ENCODE measurements at regions not wholly inside any gene's neighbourhood (a gene's known extent, or its start where the extent isn't known, plus 50 kb on each side); places are given as distances from the start of the nearest gene placed in this dataset.

DNA sequence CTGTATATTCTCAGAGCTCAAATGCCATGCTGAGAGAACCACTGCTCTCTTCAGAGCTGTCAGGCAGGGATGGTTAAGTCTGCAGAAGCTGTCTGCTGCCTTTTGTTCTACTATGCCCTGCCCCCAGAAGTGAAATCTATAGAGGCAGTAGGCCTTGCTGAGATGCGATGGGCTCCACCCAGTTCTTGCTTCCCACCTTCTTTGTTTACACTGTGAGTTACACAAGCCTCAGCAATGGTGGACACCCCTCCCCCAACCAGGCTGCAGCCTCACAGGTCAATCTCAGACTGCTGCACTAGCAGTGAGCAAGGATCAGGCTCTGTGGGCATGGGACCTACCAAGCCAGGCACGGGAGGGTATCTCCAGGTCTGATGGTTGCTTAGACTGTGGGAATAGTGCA lies 271.6 kb downstream of the CENPC start:
- no peak overlapping the region for H3K4me3 ChIP-seq (ENCODE audit: low read depth, low read length)
- DNase-seq (ENCODE audit: low read depth): no peak
- TF ChIP-seq, protein P1, sequence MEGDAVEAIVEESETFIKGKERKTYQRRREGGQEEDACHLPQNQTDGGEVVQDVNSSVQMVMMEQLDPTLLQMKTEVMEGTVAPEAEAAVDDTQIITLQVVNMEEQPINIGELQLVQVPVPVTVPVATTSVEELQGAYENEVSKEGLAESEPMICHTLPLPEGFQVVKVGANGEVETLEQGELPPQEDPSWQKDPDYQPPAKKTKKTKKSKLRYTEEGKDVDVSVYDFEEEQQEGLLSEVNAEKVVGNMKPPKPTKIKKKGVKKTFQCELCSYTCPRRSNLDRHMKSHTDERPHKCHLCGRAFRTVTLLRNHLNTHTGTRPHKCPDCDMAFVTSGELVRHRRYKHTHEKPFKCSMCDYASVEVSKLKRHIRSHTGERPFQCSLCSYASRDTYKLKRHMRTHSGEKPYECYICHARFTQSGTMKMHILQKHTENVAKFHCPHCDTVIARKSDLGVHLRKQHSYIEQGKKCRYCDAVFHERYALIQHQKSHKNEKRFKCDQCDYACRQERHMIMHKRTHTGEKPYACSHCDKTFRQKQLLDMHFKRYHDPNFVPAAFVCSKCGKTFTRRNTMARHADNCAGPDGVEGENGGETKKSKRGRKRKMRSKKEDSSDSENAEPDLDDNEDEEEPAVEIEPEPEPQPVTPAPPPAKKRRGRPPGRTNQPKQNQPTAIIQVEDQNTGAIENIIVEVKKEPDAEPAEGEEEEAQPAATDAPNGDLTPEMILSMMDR (conservative IDR thresholded peaks at IDR 0.05; ENCODE audit: low read depth, low read length): no peak

DNA sequence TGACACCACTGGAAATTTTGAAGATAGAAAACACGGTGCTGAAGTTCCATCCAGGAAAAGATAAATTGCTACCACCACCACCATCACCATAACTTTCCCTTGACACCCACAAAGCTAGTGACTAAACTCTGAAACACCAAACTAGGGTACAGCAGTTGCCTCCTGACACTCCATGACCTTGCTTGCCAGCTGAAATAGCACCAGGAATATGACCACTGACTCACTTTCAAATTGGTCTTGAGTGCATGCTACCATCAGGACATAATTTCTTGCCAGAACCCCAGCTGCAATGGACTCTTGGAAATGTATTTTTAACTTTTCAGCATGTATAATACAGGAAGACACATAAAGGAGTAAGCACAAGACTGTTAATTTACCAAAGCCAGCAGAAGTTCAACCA lies 283.3 kb downstream of the CENPC start:
- no peak overlapping the region for H3K4me3 ChIP-seq (ENCODE audit: low read depth, low read length)
- DNase-seq (ENCODE audit: low read depth): no peak
- TF ChIP-seq, protein P1 (conservative IDR thresholded peaks at IDR 0.05; ENCODE audit: low read depth, low read length): no peak

DNA sequence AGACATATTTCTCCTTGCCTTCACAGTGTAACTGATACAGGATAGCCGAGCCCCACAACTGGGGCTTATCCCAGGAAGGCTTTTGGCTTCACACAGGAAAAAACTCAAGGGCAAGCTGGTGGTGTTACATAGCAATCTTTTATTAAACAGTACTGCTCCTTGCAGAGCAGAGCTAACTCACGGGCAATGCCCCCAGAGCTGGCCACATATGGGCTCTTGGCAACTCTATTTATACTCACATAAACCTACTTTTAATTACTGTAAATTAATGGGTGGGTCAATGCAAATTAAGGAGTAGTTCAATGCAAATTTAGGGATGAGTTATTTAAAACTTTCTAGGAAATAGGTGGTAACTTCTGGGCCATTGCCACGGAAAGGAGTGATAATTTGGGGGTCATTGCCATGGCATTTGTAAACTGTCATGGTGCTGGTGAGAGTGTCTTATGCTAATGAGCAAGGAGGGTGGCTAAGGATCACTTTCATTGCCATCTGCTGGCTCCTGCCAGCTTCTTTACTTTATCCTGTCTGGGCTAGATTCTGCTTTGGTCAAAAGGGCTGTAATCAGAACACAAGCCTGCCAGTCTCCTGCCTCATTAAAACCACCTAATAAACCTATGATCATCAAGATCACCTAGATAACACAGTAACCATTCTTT lies 288.8 kb downstream of the CENPC start:
- no peak overlapping the region for H3K4me3 ChIP-seq (ENCODE audit: low read depth, low read length)
- no peak for DNase-seq (ENCODE audit: low read depth)
- TF ChIP-seq, protein P1 (conservative IDR thresholded peaks at IDR 0.05; ENCODE audit: low read depth, low read length): no peak

DNA sequence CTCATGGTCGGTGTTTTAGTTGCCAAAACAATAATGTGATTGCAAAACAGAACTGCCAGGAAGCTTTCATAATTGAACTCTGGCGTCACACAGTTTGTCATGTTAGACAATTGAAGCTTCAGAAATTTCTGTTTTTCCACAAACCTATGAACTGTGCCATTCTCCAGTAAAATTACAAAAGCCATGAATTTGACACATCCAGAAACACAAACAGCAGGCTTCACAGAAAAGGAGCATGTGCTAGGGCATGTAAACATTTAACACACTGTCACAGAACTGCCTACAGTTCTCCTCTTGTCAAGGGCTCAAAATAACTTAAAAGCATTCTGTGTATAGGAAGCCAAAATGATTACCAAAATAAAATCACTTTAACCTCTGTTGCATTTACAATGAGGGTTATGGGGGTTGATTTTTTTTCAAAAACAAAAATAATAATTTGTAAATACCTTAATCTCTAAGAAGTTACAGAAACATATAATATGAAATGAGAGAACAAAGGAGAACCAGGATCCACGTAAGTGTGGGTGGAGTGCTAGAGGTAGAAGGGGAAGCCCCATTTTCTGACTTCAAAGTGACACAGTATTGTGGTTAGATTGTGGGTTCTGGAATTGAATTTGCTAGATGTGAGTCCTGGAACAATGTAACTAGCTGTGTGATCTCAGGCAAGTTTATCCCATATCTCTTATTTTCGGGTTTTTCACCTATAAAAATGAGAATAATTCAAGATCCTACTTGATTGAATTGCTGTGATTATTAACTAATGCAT lies 295.0 kb downstream of the CENPC start:
- DNase-seq (ENCODE audit: low read depth): no peak
- TF ChIP-seq, protein P1 (conservative IDR thresholded peaks at IDR 0.05; ENCODE audit: low read depth, low read length): no peak
- H3K4me3 ChIP-seq (ENCODE audit: low read depth, low read length): no peak overlapping the region

DNA sequence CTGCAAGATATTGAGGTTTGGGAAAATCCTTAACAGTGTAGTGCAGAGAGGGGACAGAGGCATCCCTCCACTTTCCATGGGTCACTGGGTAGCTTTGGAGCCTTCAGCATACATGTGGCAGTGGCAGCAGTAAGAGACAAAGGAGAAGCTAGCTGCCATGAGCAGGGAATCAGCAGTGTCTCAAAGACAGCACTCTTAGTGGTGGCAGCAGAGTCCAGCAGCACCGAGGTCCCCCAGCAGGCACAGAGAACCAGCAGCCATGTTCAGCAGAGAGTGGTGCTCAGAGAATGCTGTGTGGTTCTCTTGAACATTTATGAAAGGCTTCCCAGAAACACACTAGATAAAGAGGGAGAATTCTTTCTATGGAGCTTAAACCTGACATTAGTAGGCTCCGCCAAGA lies 308.5 kb downstream of the CENPC start:
- TF ChIP-seq, protein P1 (conservative IDR thresholded peaks at IDR 0.05; ENCODE audit: low read depth, low read length): no peak
- DNase-seq (ENCODE audit: low read depth): no peak
- H3K4me3 ChIP-seq (ENCODE audit: low read depth, low read length): no peak overlapping the region

DNA sequence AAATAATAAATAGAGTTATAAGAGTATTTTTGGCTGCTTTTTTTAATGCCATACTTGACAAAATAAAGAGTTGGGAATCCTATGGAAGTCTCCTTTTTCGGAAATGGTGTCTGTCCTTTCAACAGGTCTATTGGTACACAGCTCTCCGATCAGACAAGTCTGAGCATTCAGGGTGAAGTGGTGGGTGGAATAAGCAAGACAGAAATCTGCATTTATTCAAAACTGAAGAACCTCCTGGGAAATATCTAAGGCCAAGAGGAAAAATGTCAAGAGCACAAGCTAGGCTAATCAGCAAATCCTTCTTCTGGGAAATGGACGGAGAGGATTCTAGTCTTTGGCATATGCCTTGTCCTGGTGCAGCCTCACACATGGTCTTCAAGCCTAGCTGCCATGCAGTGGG lies 309.0 kb downstream of the CENPC start:
- no peak overlapping the region for H3K4me3 ChIP-seq (ENCODE audit: low read depth, low read length)
- DNase-seq (ENCODE audit: low read depth): no peak
- TF ChIP-seq, protein P1 (conservative IDR thresholded peaks at IDR 0.05; ENCODE audit: low read depth, low read length): no peak

DNA sequence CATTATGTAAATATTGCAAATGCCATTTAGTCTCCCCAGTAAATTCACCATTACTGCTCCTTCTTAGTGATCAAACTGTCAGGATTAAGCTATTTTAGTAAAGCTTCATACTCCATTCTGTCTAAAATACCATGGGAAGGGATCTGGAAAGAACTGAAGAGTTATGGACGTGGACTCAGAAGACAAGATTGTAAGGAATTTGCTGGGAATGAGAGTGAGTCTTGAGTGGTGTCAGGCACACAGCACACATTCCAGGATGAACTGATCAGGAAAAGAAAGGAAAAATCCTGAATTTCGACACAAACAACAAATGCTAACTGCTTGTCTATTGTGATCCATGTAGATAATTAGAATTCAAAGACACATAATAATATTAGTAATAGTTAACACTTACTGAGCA lies 311.0 kb downstream of the CENPC start:
- TF ChIP-seq, protein P1 (conservative IDR thresholded peaks at IDR 0.05; ENCODE audit: low read depth, low read length): no peak
- no peak overlapping the region for H3K4me3 ChIP-seq (ENCODE audit: low read depth, low read length)
- DNase-seq (ENCODE audit: low read depth): peak; percentile 0

All from choroid plexus epithelial cell (primary cell).